HG02571 (cell line): ENCODE measurements at regions not wholly inside any gene's neighbourhood (a gene's known extent, or its start where the extent isn't known, plus 50 kb on each side); places are given as distances from the start of the nearest gene placed in this dataset.

Experiments used
- ATAC-seq: cut with Tn5 transposase; IDR thresholded peaks from one replicate; pipeline ENCODE4 v1.9.1; 2021; ENCODE audit warnings: mild to moderate bottlenecking, moderate library complexity; ENCODE audit not compliant: unreplicated experiment

DNA sequence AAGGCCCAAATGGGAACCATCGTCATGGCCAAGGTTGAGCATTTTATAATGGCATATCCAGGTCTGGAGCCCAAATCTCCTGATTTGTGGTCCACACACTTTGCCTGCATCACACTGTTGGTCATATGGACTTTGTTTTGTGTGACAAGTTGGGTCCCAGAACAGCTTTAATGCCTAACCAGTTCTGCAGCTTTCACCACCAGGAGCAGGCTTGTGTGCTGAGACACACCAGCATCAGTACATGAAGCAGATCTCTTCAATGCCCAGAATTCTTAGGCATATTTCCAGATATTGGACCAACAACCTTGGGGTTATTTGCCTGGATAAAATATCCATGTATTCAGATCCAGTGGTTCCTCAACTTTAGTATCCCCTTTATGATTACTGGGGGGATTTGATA, 371.3 kb downstream of the FBXW7 start:
- ATAC-seq, result no peak

DNA sequence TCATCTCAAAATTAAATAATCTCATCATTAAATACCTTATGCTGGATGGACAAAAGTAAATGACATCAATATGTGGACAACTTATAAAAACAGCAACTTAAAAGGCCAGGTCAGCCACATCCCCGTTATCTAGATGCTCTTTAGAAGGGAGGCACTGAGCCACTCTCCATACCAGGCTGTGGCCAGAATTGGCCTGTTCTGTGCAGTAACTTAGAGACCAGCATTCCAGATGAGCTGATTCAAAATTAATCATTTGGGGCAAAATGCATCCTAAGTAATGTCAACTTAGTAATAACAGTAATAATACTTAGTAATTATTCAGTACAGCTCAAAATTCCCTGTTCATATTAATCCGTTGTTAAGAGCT, 373.6 kb downstream of the FBXW7 start:
- ATAC-seq, result no peak

GRCh38 chr4:152161676-152162330, 374.1 kb downstream of the FBXW7 start:
- ATAC-seq, result no peak

DNA sequence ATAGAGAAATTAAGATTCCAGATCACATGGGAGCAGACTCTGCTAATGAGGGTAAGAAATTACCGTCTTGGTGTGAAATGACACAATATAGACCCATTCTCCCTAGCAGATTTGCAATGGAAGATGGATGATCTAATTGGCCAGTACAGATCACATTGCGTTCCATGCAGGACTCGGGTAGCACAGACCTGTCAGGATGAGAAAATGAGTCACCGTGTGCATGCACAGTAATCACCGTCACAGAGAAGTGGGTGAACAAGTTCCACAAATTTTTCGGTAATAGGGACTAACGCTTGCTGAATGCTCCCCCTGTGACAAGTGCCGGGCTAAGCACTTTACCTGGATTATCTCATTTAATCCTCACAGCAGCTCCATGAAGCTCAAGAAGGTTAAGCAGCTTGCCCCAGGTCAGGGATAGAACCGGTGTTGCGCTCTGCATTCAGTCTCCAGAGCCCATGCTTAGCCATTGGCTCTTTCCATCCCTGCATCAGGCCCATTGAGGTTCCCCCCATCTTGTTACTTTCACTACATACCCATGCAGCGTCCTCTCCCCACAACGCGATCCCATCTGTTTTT, 375.6 kb downstream of the FBXW7 start:
- ATAC-seq, result no peak

- ATAC-seq, result no peak
Observed at GRCh38 chr4:152159773-152160172, 376.1 kb downstream of the FBXW7 start.

DNA sequence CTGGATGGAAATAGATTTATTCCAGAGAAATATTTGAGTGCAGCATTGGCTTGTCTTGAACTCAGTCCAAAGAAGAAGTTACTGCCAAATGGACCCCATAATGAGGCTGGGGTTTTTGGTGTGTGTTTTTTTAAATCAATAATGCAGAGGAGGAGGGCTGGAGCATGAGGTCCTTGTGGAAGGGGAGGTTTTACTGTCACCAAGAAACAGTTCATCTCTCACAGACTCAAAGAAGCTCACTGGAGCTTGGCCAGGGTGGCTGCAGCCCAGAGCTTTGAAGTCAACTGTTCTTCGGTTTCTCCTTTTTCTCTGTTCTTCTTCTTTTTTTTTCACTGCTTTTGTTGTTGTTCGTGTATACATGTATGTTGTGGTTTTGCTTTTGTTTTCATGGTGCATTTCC, 377.7 kb downstream of the FBXW7 start:
- ATAC-seq, result no peak

DNA sequence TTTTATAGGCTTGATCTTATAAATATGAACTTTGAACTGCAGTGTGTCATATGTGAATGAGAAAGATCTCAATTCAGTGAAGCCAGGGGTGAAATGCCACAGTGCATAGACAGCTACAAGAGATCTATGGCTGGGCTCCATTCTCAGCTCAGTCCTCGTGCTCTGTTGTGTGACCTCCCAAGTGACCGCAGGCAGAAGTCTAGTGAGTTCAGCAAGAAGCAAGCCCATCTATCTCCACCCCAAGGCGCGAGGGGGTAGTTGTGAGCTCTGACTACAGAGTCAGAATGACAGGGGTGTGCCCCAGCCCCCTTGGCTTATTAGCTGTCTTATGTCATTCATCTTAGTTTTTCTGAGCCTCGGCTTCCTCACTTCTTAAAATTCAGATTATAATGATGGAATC, 378.3 kb downstream of the FBXW7 start:
- no peak for ATAC-seq

DNA sequence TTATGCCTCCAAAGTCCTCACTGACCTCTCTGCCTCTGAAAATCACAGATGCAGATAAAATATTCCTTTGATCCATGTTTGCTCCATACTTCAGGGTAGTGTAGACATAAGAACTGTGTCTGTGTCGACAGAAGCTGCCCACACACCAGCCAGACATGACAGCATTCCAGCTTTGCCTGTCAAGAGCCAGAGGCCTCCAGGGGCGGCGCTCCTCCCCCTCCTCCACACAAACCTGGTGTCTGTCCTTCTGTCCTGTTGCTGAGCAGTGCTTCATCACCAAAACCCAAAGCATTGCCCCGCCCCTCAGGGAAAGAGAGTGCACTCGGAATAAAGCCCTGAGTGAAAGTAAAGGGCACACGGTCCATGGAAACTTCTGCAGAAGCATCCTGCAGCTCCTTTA, 379.4 kb downstream of the FBXW7 start:
- no peak for ATAC-seq

DNA sequence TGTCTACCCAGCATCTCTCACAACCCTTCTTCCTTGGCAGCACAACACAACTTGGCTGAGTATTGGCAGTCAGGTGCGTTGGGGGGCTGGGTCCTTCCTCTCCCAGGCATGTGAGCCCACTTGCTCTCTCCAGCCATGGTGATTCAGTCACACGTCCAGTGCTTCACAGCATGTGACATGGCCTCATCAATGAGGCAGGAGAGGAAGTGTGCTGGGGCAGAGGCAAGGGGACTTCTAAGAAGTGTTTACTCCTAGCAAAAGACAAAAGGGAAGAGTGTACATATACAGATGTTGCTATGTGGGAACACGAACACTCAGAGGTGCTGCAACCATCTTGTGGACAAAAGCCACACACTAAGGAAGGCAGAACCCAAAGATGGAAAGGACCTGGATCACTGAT, 380.8 kb downstream of the FBXW7 start:
- ATAC-seq, result no peak

DNA sequence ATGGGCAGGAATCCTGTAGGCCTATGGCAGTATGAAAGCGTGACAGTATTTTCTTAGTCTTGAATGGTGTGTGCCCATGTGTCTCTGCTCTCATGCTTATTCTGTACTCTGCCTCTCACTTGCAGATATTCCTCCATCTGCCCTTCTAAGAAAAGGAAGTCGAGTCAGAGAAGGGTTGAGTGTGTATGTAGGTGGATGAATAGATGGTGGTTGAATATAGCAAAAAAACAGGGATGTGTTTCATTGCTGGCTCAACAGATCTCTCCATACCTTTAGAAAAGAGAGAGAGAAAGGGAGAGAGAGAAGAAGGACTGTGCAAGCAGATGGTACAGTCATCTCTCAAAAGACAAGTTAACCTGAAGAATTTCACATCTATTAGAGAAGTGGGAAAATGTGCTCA, 381.5 kb downstream of the FBXW7 start:
- ATAC-seq, result no peak

DNA sequence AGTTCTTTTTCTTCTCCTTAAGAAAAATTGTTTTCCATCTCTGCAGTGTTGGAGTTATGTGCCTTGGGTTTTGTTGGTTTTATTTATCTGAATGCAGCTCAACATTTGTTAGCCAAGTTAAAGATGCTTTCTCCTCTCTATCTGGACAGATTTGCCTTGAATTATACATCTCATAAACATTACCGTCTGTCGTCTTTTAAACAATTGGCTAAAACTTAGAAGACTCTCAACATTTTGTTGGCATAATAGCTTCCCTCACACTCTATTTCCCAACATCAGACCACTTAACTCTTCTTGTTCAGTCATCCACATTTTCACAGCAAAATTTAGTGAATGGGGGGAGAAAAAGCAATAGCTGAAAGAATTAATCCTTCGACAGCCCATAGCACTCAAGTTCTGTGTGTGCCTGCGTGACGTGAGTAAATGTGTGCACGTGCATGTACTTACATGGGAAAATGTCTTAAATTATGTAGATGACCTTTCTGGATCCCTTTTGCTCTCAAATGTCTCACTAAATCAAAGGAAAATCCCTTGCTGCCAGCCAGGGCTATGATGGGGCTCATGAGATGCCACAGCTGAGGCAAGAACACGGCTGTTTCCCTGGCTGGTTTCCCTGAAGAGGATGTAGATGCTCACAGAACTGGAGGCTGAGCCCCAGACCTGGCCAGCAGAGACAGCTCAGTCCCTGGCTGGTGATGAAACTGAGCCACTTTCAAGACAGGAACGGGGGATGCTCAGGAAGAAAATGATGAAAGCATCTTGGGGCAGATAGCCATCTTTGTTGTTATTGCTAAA, 382.2 kb downstream of the FBXW7 start:
- ATAC-seq, result no peak

DNA sequence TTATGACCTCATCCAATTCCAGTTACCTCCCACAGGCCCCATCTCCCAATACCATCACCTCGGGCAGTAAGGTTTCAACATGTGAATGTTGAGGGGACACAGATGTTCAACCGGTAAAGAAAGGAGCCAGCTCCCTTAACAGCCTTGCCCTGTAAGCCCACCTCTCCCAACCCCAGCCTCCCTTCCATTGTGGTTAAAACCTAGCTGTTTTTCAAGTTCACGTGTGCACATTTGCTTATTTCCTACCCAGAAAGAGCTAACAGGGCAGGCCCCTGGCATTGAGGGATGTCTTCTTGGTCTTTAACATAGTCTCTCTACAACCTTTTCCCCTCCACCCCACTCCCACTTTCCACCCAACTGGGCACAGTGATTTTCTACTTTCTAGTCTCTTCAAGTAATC, 385.7 kb downstream of the FBXW7 start:
- ATAC-seq, result no peak

DNA sequence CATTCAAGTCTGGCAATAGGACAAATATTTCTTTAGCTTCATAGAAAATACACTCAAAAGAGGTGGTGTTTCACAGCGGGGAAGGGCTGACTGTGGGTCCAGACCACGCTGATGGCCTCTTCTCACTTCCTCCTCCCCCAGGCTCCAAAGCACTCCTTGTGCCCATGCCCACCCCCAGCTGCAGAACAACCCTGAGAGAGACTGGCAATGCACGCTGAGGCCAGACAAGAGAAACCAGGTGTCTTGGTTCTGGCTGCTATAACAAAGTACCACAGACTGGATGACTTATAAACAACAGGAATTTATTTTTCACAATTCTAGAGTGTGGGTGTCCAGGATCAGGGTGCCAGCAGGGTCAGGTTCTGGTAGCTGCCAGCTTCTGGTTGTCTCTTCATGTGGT, 386.1 kb downstream of the FBXW7 start:
- ATAC-seq, result no peak

- no peak for ATAC-seq
Observed at GRCh38 chr4:152148057-152148456, 387.2 kb upstream of the GATB start.

GRCh38 chr4:152146244-152146643, 385.4 kb upstream of the GATB start:
- no peak for ATAC-seq

DNA sequence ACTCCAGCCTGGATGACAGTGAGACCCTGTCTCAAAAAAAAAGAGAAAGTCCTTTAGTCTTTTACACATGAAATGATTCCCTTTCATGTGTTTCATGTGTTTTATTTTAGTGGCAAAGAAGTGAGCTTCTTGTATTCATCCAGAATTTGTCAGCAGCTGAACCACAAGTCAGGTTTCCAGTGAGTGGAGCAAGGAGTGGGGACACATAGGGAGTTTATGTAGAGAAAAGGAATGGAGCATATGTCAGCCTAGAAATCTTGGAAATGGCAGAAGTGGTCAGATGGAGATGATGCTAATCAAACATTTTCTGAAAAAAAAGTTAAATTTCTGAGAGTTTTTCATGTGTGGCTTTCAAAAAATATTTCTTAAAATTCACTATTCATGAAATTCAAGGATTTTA, 383.0 kb upstream of the GATB start:
- ATAC-seq, result no peak

GRCh38 chr4:152138451-152138850, 377.6 kb upstream of the GATB start:
- no peak for ATAC-seq

- no peak for ATAC-seq
Observed at GRCh38 chr4:152132776-152133175, 372.0 kb upstream of the GATB start.

GRCh38 chr4:152128356-152128755, 367.5 kb upstream of the GATB start:
- ATAC-seq, result no peak

- no peak for ATAC-seq
Observed at GRCh38 chr4:152126238-152126637, 365.4 kb upstream of the GATB start.

GRCh38 chr4:152118819-152119553, 358.2 kb upstream of the GATB start:
- no peak for ATAC-seq
